Stimulated activated effector memory CD8-positive, alpha-beta T cell treated with anti-CD3 and anti-CD28 coated beads, Interleukin-12 subunit alpha, Interleukin-12 subunit beta, amount 100 ng/mL, for 72 hours (primary cell): ENCODE measurements at regions not wholly inside any gene's neighbourhood (a gene's known extent, or its start where the extent isn't known, plus 50 kb on each side); places are given as distances from the start of the nearest gene placed in this dataset.
"Not testable (repeated sequence)": the region's sequence is repeated elsewhere in the genome, so short reads cannot be mapped to it uniquely, and the experiment has no call there.

Experiments used
- ATAC-seq: fragments of 150-1000 bp; cut with Tn5 transposase; 2 replicates; pipeline ENCODE4 v1.10.0; 2021
- DNase-seq, 2 donors: peaks; one replicate each; pipeline ENCODE4 v3.0.0; 2021 to 2022; ENCODE audit warnings: low spot score in 2 of 2
- H3K27ac Mint-ChIP-seq: one replicate; pipeline ENCODE4 v1.8.0; 2022; ENCODE audit warnings: mild to moderate bottlenecking, mixed read lengths
- H3K36me3 Mint-ChIP-seq: one replicate; pipeline ENCODE4 v1.8.0; 2022; ENCODE audit warnings: mild to moderate bottlenecking, mixed read lengths
- H3K4me1 Mint-ChIP-seq: one replicate; pipeline ENCODE4 v1.8.0; 2022; ENCODE audit warnings: mixed read lengths
- H3K4me3 Mint-ChIP-seq: one replicate; pipeline ENCODE4 v1.8.0; 2022; ENCODE audit warnings: mild to moderate bottlenecking, mixed read lengths
- H3K9me3 Mint-ChIP-seq: one replicate; pipeline ENCODE4 v1.8.0; 2022; ENCODE audit warnings: mixed read lengths

- H3K36me3 Mint-ChIP-seq, result no peaks in the 10 kb centered on the region
- no peak for DNase-seq
- ATAC-seq, result no peak
- H3K9me3 Mint-ChIP-seq, result no peaks in the 10 kb centered on the region
- H3K27ac Mint-ChIP-seq, result no peak overlapping the region
- H3K4me3 Mint-ChIP-seq, result no peak overlapping the region
- no peaks in the 10 kb centered on the region for H3K4me1 Mint-ChIP-seq
Observed at GRCh38 chr17:51407576-51407975, 147.2 kb downstream of the UTP18 start.

DNA sequence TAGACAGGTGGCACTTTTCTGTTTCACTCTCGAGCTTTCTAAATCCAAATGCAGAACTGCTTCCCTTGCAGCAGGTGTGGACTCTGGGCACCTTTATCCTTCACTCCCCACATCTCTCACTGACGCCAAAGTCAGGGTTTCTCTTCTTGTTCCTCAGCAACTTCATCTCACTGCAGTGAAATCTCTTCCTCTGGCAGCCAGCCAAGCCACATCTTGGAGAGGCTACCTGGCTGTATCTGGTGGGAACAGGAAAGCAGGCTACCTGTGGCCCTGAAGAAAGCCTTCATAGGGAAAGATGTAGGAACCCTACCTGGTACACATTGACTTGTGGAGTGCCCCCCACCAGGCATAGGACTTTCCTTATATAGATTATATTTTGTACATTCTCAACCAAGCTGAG is 159.1 kb downstream of the UTP18 start:
- H3K9me3 Mint-ChIP-seq, result no peaks in the 10 kb centered on the region
- ATAC-seq, result no peak
- H3K4me3 Mint-ChIP-seq, result no peak overlapping the region
- H3K27ac Mint-ChIP-seq, result no peak overlapping the region
- H3K4me1 Mint-ChIP-seq, result no peaks in the 10 kb centered on the region
- no peak for DNase-seq
- no peaks in the 10 kb centered on the region for H3K36me3 Mint-ChIP-seq

- Mint-ChIP-seq H3K9me3 (no peaks in the 10 kb centered on the region), H3K4me1 (peaks cover 1% of the 10 kb centered on the region), H3K4me3 (no peak overlapping the region), H3K27ac (no peak overlapping the region), H3K36me3 (no peaks in the 10 kb centered on the region)
- ATAC-seq, result no peak
- no peak for DNase-seq
Observed at GRCh38 chr17:51421525-51421924, 161.2 kb downstream of the UTP18 start.

GRCh38 chr17:51422634-51423033 is 162.3 kb downstream of the UTP18 start:
- ATAC-seq, result no peak
- peaks cover 11% of the 10 kb centered on the region for H3K4me1 Mint-ChIP-seq

DNA sequence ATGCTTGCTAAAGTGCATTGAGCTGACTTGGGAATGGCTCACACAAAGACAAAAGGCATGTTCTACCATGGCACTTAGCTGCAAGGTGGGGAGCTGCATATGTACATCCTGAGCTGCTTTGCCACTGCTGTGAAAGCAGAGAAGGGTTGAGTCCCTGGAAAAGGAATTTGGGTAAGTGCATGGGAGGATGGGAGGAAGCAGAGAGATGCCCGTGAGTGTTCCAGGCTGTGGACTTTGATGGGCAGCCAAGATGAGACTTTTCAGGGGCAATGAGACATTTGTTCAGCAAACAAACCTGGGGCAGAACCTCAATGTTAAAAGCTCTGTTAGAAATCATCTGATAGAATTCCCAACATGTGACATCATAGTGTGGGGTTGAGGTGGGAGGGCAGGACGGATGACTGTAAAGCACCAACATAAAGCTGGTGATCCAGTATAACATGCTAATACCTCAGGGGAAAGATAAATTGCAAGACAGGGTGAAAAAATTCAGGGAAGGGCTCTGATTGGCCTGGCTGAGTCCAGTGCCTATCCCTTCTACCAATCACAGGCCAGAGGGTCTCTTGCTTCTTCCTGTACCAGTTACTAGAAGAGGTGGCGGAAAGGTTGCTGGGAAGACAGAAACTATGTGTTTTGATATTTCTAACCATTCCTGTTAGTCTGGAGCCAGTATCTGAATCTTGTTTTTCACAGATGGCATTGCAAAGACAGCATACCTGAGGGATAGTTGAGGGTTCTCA is 163.2 kb downstream of the UTP18 start:
- no peak for DNase-seq
- Mint-ChIP-seq H3K27ac (no peak overlapping the region), H3K9me3 (no peaks in the 10 kb centered on the region), H3K4me1 (peaks cover 17% of the 10 kb centered on the region), H3K4me3 (no peak overlapping the region), H3K36me3 (no peaks in the 10 kb centered on the region)
- no peak for ATAC-seq

More at GRCh38 chr17:51422634-51423033, 162.3 kb downstream of the UTP18 start:
- no peak for DNase-seq
- Mint-ChIP-seq H3K9me3 (no peaks in the 10 kb centered on the region), H3K27ac (no peak overlapping the region), H3K36me3 (no peaks in the 10 kb centered on the region), H3K4me3 (no peak overlapping the region)

DNA sequence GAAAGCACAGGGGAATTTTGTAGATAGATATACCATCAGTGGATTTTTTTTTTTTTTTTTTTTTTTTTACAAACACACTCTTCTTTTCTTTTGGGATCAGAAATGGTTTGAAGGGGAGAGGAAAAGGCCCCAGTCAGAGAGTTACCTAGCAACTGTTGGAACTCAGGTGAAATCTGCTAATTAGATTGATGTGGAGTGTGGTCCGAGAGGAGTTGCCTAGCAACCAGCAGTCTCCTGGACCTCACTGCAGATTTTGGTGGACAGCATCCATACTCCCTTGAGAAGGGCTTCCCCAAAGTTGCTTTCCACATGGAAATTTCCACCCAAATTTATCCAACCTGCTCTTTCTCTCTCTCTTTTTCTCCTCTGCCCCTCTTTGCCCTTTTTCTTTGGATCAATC is 165.4 kb downstream of the UTP18 start:
- no peak overlapping the region for H3K4me3 Mint-ChIP-seq
- H3K9me3 Mint-ChIP-seq, result no peaks in the 10 kb centered on the region
- no peak overlapping the region for H3K27ac Mint-ChIP-seq
- no peak for ATAC-seq
- no peak for DNase-seq
- H3K36me3 Mint-ChIP-seq, result no peaks in the 10 kb centered on the region
- H3K4me1 Mint-ChIP-seq, result peaks cover 17% of the 10 kb centered on the region

DNA sequence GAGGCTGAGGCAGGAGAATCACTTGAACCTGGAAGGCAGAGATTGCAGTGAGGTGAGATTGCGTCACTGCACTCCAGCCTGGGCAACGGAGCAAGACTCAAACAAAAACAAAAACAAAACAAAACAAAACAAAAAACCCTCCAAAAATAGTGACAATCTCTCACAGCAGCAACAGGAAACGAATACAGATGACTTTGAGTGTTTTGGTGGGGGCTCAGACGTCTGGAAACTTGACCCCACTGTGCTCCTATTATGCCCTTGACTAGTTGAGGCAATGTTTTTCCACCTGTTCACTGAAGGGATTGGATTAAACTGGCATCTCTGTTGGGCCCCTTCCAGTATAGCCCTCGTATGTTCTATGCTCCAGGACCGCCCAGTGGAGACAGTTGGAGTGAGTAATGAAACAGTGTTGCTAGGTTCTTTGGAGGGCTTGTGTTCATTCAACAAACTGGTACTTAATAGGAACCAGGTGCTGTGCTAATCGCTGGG is 167.0 kb downstream of the UTP18 start:
- ATAC-seq (peak; percentile 55), DNase-seq (no peak)
- Mint-ChIP-seq H3K9me3 (no peaks in the 10 kb centered on the region), H3K4me3 (peak overlapping the region; percentile 43), H3K4me1 (peaks cover 17% of the 10 kb centered on the region), H3K27ac (peak overlapping the region; percentile 90), H3K36me3 (no peaks in the 10 kb centered on the region)

DNA sequence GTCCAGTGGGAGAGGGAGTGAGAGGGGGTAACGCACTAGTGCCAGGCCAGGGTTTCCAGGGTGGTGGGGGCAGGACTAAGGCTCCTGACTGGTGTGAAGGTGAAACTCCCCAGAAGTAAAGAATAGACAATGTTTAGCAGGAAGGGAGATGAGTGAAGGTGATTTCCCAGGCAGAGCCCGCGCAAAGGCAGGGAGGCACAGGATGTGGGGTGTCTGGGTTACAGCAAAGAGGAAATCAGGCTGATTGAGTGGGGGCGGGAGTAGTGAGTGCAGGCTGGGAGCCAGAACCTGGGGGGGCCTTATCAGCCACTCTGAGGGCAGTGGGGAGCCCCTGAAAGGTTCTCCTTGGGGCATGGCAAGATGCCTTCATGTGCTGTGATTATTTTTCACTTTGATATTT is 167.5 kb downstream of the UTP18 start:
- no peaks in the 10 kb centered on the region for H3K36me3 Mint-ChIP-seq
- peak overlapping the region; percentile 90 for H3K27ac Mint-ChIP-seq
- peaks cover 17% of the 10 kb centered on the region for H3K4me1 Mint-ChIP-seq
- H3K9me3 Mint-ChIP-seq, result no peaks in the 10 kb centered on the region
- ATAC-seq (peak; percentile 87), DNase-seq (peak in 1 of 2 donors; percentile 66)
- peak overlapping the region; percentile 43 for H3K4me3 Mint-ChIP-seq

DNA sequence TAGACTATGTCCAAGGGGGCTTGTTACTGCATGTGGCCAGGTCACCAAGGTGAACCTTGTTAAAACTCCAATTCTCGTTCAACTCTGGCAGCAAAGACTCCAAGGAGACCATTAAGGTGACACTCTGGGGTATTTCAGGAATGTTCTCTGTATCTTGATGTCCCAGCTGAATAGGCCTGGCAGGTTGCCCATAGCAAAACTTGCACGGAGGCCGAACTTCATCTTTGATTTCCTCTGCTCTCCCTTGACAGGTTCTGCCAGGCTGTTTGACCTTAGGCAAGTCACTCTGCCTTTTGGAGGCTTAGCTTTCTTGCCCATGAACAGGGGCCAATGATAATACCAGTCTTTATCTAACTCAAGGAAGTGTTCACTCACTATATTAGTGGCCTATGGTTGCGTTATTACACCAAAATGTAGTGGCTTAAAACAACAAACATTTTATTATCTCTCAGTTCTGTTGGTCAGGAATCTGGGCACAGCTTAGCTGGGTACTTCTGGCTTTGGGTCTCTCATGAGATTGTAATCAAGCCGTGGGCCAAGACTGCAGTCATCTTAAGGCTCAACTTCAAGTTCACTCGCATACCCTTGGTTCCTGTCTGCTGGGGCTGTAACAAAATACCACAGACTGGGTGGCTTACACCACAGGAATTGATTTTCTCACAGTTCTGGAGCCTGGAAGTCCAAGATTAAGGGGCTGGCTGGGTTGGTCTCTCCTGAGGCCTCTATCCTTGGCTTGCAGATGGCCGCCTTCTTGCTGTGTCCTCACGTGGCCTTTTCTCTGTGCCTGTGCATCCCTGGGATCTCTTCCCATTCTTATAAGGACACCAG is 168.5 kb downstream of the UTP18 start:
- H3K36me3 Mint-ChIP-seq, result no peaks in the 10 kb centered on the region
- peak; percentile 46 for ATAC-seq

DNA sequence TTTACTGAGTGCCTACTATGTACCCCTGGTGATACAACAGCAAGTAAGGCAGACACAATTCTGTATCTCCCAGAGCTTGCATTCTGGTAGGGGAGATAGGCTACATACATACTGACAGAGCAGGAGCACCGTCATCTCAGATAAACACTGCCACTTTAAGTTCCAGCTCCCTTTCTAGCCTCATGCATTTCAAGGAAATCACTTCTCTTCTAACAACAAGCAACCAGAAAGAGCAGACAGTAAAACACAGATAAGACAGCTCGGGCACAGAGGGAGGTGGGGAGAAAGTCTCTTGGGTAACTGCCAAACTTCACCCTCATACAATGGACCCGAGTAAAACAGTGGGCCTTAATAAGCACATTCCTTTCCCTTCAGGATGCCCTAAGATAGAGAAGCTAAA is 169.6 kb downstream of the UTP18 start:
- not testable (repeated sequence) for H3K9me3 Mint-ChIP-seq, H3K36me3 Mint-ChIP-seq, ATAC-seq, H3K27ac Mint-ChIP-seq, H3K4me3 Mint-ChIP-seq
- H3K4me1 Mint-ChIP-seq, result peaks cover 23% of the 10 kb centered on the region
- peak in 1 of 2 donors; percentile 40 for DNase-seq

More for the DNA sequence above, 168.5 kb downstream of the UTP18 start:
- no peaks in the 10 kb centered on the region for H3K9me3 Mint-ChIP-seq
- peaks cover 17% of the 10 kb centered on the region for H3K4me1 Mint-ChIP-seq
- peak overlapping the region; percentile 90 for H3K27ac Mint-ChIP-seq
- no peak overlapping the region for H3K4me3 Mint-ChIP-seq
- peak in 1 of 2 donors; percentile 46 for DNase-seq

DNA sequence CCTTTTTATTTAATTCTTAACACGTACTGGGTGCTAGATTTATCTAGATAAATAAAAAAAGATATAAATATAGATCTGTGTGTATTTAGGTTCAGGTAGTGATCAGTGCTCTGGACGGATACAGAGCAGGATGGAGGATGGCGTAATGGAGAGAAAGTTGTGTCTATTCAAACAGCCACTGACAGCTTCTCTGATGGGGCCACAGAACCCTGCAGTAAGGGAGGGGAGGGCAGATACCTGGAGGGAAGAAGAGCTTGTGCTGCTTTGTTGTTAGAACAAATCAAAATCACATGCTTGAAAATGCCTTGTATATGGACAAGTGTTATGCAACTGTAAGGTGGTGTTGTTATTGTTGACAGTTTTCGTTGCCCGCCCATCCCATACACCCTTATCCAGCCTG is 170.2 kb downstream of the UTP18 start:
- ATAC-seq, result no peak
- Mint-ChIP-seq H3K4me3 (no peak overlapping the region), H3K36me3 (no peaks in the 10 kb centered on the region), H3K4me1 (peaks cover 29% of the 10 kb centered on the region), H3K27ac (no peak overlapping the region), H3K9me3 (no peaks in the 10 kb centered on the region)
- peak in 1 of 2 donors; percentile 29 for DNase-seq

DNA sequence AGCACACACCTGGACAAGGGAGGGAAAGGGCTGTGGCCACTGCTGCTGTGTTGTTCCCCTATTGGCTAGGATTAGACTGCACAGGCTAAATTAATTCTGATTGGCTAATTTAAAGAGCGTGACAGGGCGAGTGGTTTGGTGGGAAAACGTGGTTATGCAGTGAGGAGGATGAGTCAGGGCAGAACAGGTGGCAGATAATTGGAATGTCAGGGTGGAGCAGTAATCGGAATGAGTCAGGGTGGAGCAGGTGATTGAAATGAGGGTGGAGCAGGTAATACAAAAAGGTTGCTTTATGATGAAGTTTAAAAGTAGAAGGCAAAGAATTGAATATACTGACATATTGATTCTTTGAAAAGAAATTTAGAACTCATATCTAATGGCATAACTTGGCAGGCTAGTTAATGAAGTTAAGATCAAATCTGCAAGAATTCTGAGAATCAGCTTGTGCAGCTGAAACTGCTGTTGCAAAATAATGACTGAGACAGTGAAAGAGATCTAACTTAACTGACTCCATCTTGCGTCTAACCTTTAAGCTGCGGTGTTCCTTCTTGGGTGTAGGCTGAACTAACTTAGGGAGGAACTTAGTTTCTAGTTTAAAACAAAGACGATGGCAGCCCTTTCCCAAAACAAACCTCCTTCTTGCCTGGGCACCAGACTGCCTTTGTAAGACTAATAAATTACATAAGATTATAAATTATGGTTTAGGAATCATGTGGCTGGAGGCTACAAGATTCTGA is 174.3 kb downstream of the UTP18 start:
- DNase-seq (no peak), ATAC-seq (no peak)
- Mint-ChIP-seq H3K4me1 (peaks cover 13% of the 10 kb centered on the region), H3K36me3 (no peaks in the 10 kb centered on the region), H3K9me3 (no peaks in the 10 kb centered on the region), H3K27ac (no peak overlapping the region), H3K4me3 (no peak overlapping the region)

DNA sequence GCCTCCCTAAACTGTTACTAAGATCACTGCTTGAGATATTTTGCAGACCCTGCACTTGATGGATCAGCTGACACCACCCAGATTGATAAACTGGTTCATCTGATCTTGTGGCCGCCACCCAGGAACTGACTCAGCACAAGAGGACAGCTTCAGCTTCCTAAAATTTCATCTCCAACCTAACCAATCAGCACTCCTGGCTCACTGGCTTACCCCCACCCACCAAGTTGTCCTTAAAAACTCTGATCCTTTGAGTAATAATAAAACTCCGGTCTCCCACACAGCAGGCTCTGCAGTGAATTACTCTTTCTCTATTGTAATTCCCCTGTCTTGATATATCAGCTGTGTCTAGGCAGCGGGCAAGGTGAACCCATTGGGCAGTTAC is 174.8 kb downstream of the UTP18 start:
- peak; percentile 75 for ATAC-seq
- no peak for DNase-seq
- no peaks in the 10 kb centered on the region for H3K36me3 Mint-ChIP-seq
- no peaks in the 10 kb centered on the region for H3K9me3 Mint-ChIP-seq
- peak overlapping the region; percentile 5 for H3K27ac Mint-ChIP-seq
- peak overlapping the region; percentile 16 for H3K4me3 Mint-ChIP-seq
- H3K4me1 Mint-ChIP-seq, result peaks cover 13% of the 10 kb centered on the region

DNA sequence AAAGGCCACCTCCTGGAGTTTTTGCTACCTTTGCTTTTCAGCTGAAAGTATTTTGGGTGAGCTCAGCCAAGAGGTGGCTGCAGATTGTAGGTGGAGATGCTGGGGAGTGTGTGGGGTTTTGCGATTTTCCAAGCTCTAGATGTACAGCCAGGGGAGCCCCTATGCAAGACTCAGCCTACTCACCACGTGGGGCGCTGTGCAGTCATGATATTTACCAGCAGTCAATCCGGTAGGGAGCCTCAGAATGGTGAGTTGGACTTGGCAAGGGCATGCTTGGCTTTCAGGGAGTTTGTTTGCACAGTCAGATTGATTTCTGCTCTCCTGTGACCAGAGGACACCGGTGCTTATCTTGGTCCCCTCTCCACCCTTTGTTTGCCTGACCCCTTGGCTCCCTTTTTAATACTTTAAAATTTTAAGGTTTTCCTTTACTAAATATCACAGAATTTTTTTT is 175.3 kb downstream of the UTP18 start:
- peak overlapping the region; percentile 16 for H3K4me3 Mint-ChIP-seq
- DNase-seq, result no peak

More for the DNA sequence above, 175.3 kb downstream of the UTP18 start:
- Mint-ChIP-seq H3K4me1 (peaks cover 13% of the 10 kb centered on the region), H3K9me3 (no peaks in the 10 kb centered on the region), H3K36me3 (no peaks in the 10 kb centered on the region), H3K27ac (peak overlapping the region; percentile 5)
- ATAC-seq, result peak; percentile 78
